ENCODE measurements at regions not wholly inside any gene's neighbourhood (a gene's known extent, or its start where the extent isn't known, plus 50 kb on each side); places are given as distances from the start of the nearest gene placed in this dataset.
A peak's percentile ranks its signal among the peaks of the same experiment; 100 is the strongest.
"Not testable (repeated sequence)": the region's sequence is repeated elsewhere in the genome, so short reads cannot be mapped to it uniquely, and the experiment has no call there.

DNA sequence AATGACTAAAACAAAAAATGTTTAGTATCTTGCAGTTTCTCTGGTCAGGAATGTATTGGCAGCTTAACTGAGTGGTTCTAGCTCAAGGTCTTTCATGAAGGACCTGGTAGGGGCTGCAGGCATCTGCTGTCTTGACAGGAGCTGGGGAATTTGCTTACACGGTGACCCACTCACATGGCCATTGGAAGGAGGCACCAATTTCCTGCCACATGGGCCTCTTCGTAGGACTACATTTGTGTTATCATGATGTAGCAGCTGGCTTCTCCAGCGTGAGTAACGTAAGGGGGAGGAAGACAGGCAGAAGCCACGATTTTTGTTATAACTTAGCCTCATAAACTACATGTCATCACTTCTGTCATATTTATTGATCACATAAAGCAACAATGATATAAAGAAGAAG lies 376.3 kb downstream of the AMY1C start:
- Histone ChIP-seq H3K27ac (ENCODE audit: low read depth in 1 of 2, low read length in 2 of 2) (no peak overlapping the region), H3K36me3 (ENCODE audit: control insufficient read depth in 4 of 4, insufficient read depth in 3 of 4, low read depth in 1 of 4, low read length in 3 of 4) (no peaks in the 10 kb centered on the region), H3K27me3 (ENCODE audit: control insufficient read depth in 4 of 4, insufficient read depth in 4 of 4, low read length in 3 of 4) (peaks cover 0 to 2% (median 0%) of the 10 kb centered on the region in 4 donors), H3K9ac (ENCODE audit: low read depth in 1 of 2, low read length in 2 of 2) (no peak overlapping the region), H3K4me3 (ENCODE audit: low read depth in 1 of 3, low read length in 3 of 3) (no peak overlapping the region), H3K4me1 (ENCODE audit: control insufficient read depth in 4 of 4, insufficient read depth in 4 of 4, low read length in 3 of 4) (no peaks in the 10 kb centered on the region), H3K9me3 (ENCODE audit: control insufficient read depth in 4 of 4, low read length in 3 of 4) (no peaks in the 10 kb centered on the region)
- 55% methylated on average over 5 of the region's 5 CpGs for WGBS
- TF ChIP-seq HNF4A (conservative IDR thresholded peaks at IDR 0.05): no peak
- TF ChIP-seq YY1 (IDR thresholded peaks at IDR 0.05): no peak
- TF ChIP-seq GABPA (IDR thresholded peaks at IDR 0.05 in 1 of 2, conservative IDR thresholded peaks at IDR 0.05 in 1 of 2): no peak
- TF ChIP-seq TAF1 (conservative IDR thresholded peaks at IDR 0.05): no peak
- no peak for TF ChIP-seq NR2F2 (IDR thresholded peaks at IDR 0.05)
- no peak for TF ChIP-seq HNF4G (IDR thresholded peaks at IDR 0.05)
- TF ChIP-seq JUND (IDR thresholded peaks at IDR 0.05): no peak
- TF ChIP-seq, protein P1, sequence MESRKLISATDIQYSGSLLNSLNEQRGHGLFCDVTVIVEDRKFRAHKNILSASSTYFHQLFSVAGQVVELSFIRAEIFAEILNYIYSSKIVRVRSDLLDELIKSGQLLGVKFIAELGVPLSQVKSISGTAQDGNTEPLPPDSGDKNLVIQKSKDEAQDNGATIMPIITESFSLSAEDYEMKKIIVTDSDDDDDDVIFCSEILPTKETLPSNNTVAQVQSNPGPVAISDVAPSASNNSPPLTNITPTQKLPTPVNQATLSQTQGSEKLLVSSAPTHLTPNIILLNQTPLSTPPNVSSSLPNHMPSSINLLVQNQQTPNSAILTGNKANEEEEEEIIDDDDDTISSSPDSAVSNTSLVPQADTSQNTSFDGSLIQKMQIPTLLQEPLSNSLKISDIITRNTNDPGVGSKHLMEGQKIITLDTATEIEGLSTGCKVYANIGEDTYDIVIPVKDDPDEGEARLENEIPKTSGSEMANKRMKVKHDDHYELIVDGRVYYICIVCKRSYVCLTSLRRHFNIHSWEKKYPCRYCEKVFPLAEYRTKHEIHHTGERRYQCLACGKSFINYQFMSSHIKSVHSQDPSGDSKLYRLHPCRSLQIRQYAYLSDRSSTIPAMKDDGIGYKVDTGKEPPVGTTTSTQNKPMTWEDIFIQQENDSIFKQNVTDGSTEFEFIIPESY (IDR thresholded peaks at IDR 0.05): no peak
- DNase-seq (ENCODE audit: low spot score): no peak

DNA sequence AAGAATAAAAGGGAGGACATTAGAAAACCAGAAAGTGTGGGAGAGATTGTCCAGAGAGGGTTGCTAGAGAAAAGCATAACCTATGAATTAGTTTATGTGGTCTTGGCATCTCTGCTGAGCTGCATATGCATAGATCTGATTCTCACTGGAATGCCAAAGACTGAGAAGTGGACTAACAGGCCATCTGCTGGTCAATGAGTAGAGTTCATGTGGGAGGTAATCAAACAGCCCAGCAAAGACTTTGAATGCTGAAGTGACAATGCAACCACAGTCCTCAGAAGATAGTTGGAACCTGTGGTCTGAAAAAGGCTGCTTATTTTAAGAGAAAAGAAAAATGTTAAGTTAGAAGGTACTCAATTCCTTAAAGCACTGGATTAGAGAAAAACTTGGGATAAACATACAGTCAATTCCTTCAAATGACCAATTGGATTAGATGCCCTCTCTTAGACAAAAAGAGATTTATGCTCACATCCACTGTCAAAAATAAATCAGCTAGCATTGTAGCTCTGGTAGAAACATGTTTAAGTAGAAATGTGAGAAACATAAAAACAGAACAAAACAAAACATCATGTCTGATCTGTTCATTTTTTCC lies 382.8 kb downstream of the AMY1C start:
- Histone ChIP-seq H3K36me3 (ENCODE audit: control insufficient read depth in 4 of 4, insufficient read depth in 3 of 4, low read depth in 1 of 4, low read length in 3 of 4) (no peaks in the 10 kb centered on the region), H3K4me1 (ENCODE audit: control insufficient read depth in 4 of 4, insufficient read depth in 4 of 4, low read length in 3 of 4) (no peaks in the 10 kb centered on the region), H3K27ac (ENCODE audit: low read depth in 1 of 2, low read length in 2 of 2) (no peak overlapping the region), H3K9ac (ENCODE audit: low read depth in 1 of 2, low read length in 2 of 2) (no peak overlapping the region), H3K9me3 (ENCODE audit: control insufficient read depth in 4 of 4, low read length in 3 of 4) (peaks cover 0 to 3% (median 0%) of the 10 kb centered on the region in 4 donors), H3K27me3 (ENCODE audit: control insufficient read depth in 4 of 4, insufficient read depth in 4 of 4, low read length in 3 of 4) (no peaks in the 10 kb centered on the region), H3K4me3 (ENCODE audit: low read depth in 1 of 3, low read length in 3 of 3) (no peak overlapping the region)
- no peak for DNase-seq (ENCODE audit: low spot score)
- TF ChIP-seq, protein P2, sequence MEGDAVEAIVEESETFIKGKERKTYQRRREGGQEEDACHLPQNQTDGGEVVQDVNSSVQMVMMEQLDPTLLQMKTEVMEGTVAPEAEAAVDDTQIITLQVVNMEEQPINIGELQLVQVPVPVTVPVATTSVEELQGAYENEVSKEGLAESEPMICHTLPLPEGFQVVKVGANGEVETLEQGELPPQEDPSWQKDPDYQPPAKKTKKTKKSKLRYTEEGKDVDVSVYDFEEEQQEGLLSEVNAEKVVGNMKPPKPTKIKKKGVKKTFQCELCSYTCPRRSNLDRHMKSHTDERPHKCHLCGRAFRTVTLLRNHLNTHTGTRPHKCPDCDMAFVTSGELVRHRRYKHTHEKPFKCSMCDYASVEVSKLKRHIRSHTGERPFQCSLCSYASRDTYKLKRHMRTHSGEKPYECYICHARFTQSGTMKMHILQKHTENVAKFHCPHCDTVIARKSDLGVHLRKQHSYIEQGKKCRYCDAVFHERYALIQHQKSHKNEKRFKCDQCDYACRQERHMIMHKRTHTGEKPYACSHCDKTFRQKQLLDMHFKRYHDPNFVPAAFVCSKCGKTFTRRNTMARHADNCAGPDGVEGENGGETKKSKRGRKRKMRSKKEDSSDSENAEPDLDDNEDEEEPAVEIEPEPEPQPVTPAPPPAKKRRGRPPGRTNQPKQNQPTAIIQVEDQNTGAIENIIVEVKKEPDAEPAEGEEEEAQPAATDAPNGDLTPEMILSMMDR (IDR thresholded peaks at IDR 0.05; ENCODE audit: low read depth, low read length, missing input control): peak; percentile 30
- TF ChIP-seq, protein P3, sequence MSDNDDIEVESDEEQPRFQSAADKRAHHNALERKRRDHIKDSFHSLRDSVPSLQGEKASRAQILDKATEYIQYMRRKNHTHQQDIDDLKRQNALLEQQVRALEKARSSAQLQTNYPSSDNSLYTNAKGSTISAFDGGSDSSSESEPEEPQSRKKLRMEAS (IDR thresholded peaks at IDR 0.05): no peak
- TF ChIP-seq, protein P4, sequence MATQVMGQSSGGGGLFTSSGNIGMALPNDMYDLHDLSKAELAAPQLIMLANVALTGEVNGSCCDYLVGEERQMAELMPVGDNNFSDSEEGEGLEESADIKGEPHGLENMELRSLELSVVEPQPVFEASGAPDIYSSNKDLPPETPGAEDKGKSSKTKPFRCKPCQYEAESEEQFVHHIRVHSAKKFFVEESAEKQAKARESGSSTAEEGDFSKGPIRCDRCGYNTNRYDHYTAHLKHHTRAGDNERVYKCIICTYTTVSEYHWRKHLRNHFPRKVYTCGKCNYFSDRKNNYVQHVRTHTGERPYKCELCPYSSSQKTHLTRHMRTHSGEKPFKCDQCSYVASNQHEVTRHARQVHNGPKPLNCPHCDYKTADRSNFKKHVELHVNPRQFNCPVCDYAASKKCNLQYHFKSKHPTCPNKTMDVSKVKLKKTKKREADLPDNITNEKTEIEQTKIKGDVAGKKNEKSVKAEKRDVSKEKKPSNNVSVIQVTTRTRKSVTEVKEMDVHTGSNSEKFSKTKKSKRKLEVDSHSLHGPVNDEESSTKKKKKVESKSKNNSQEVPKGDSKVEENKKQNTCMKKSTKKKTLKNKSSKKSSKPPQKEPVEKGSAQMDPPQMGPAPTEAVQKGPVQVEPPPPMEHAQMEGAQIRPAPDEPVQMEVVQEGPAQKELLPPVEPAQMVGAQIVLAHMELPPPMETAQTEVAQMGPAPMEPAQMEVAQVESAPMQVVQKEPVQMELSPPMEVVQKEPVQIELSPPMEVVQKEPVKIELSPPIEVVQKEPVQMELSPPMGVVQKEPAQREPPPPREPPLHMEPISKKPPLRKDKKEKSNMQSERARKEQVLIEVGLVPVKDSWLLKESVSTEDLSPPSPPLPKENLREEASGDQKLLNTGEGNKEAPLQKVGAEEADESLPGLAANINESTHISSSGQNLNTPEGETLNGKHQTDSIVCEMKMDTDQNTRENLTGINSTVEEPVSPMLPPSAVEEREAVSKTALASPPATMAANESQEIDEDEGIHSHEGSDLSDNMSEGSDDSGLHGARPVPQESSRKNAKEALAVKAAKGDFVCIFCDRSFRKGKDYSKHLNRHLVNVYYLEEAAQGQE (IDR thresholded peaks at IDR 0.05): no peak
- TF ChIP-seq RAD21 (IDR thresholded peaks at IDR 0.05) (peak; percentile 43 to 66), FOXA2 (IDR thresholded peaks at IDR 0.05) (no peak)

DNA sequence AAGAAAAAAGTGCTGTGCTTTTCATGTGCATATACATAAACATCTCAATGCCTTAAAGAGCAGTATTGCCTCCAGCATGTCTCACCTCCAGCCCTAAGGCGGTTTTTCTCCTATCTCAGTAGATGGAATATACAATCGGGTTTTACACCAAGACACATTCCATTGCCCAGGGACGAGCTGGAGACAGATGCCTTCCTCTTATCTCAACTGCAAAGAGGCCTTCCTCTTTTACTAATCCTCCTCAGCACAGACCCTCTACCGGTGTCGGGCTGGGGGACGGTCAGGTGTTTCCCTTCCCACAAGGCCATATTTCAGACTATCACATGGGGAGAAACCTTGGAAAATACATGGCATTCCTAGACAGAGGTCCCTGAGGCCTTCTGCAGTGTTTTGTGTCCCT lies 385.3 kb downstream of the AMY1C start:
- not testable (repeated sequence) for H3K9me3 ChIP-seq (ENCODE audit: control insufficient read depth in 4 of 4, low read length in 3 of 4); H3K36me3 ChIP-seq (ENCODE audit: control insufficient read depth in 4 of 4, insufficient read depth in 3 of 4, low read depth in 1 of 4, low read length in 3 of 4); H3K27ac ChIP-seq (ENCODE audit: low read depth in 1 of 2, low read length in 2 of 2); H3K9ac ChIP-seq (ENCODE audit: low read depth in 1 of 2, low read length in 2 of 2); H3K27me3 ChIP-seq (ENCODE audit: control insufficient read depth in 4 of 4, insufficient read depth in 4 of 4, low read length in 3 of 4); DNase-seq (ENCODE audit: low spot score); H3K4me1 ChIP-seq (ENCODE audit: control insufficient read depth in 4 of 4, insufficient read depth in 4 of 4, low read length in 3 of 4); H3K4me3 ChIP-seq (ENCODE audit: low read depth in 1 of 3, low read length in 3 of 3)
- 44% methylated on average over 6 of the region's 6 CpGs for WGBS

Data from liver (tissue), 8 donors.